ACC112 (cell line): ENCODE measurements at regions not wholly inside any gene's neighbourhood (a gene's known extent, or its start where the extent isn't known, plus 50 kb on each side); places are given as distances from the start of the nearest gene placed in this dataset.

Source experiments
- H2AFZ ChIP-seq: fragments of 200-600 bp; sonication (generic); one replicate; pipeline ENCODE4 v1.6.0; 2017; ENCODE audit warnings: antibody characterized with exemption, low read length; ENCODE audit not compliant: unreplicated experiment
- H3K27ac ChIP-seq: fragments of 200-600 bp; sonication (generic); 2 replicates; pipeline ENCODE4 v1.5.1; 2014; ENCODE audit warnings: low read depth, mild to moderate bottlenecking, antibody characterized with exemption, low read length, moderate library complexity
- H3K27me3 ChIP-seq: fragments of 200-600 bp; sonication (generic); 2 replicates; pipeline ENCODE4 v1.6.1; 2014; ENCODE audit warnings: mild to moderate bottlenecking, antibody characterized with exemption, low read length, moderate library complexity, mixed read lengths; ENCODE audit not compliant: insufficient read depth
- H3K36me3 ChIP-seq: fragments of 200-600 bp; sonication (generic); 2 replicates; pipeline ENCODE4 v1.6.1; 2016; ENCODE audit warnings: mild to moderate bottlenecking, antibody characterized with exemption, low read length, moderate library complexity, mixed read lengths; ENCODE audit not compliant: insufficient read depth
- H3K4me1 ChIP-seq: fragments of 200-600 bp; sonication (generic); one replicate; pipeline ENCODE4 v1.6.1; 2016; ENCODE audit warnings: low read length, mixed read lengths; ENCODE audit not compliant: insufficient read depth, unreplicated experiment, control insufficient read depth
- H3K4me3 ChIP-seq: fragments of 200-600 bp; sonication (generic); 2 replicates; pipeline ENCODE4 v1.5.1; 2014; ENCODE audit warnings: mild to moderate bottlenecking, low read depth, low read length
- H3K79me2 ChIP-seq: fragments of 200-600 bp; sonication (generic); one replicate; pipeline ENCODE4 v1.6.0; 2016; ENCODE audit warnings: low read length; ENCODE audit not compliant: control insufficient read depth, unreplicated experiment, insufficient read depth

DNA sequence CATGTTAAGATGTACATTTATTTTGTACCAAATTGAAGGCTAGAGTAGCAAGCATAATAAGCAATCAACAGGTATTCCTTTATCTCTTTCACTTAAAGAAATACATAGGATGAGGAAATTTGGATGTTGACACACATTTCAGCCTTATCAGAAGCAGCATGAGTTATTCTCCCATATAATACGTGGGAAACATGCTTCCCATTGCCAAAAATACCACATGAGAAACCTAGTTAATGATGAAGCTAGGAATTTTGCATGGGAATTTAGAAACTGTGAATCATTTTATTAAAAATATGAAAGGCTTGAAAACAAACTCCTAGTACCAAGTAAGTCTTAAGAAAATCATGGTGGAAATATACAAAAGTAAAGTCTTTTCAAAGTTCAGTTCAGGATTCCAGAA, 751.8 kb downstream of the TSN start:
- H2AFZ ChIP-seq: no peak overlapping the region
- H3K4me3 ChIP-seq: no peak overlapping the region
- no peak overlapping the region for H3K27ac ChIP-seq
- no peaks in the 10 kb centered on the region for H3K36me3 ChIP-seq
- H3K4me1 ChIP-seq: no peaks in the 10 kb centered on the region
- no peaks in the 10 kb centered on the region for H3K27me3 ChIP-seq
- H3K79me2 ChIP-seq: no peaks in the 10 kb centered on the region

DNA sequence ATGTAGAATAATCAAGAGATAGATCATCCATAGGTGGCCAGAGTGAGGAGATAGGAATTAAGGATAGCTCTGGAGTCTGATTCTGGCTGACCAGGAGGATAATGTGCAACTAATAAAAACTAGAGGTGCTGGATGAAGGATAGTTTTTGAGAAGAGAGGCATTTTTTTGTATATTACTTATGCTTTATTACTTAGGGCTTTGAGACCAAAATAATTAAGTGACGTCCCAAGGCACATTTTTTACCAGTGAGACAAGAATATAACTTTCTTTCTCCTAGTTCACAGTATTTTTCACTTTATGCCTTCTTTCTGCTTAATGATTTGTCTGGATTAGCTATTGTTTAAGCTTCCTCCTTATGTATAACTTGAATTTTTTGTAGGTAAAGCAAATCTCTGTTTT, 756.6 kb downstream of the TSN start:
- no peaks in the 10 kb centered on the region for H3K27me3 ChIP-seq
- H3K4me1 ChIP-seq: no peaks in the 10 kb centered on the region
- H3K79me2 ChIP-seq: no peaks in the 10 kb centered on the region
- H3K27ac ChIP-seq: no peak overlapping the region
- H2AFZ ChIP-seq: no peak overlapping the region
- H3K36me3 ChIP-seq: no peaks in the 10 kb centered on the region
- H3K4me3 ChIP-seq: no peak overlapping the region

DNA sequence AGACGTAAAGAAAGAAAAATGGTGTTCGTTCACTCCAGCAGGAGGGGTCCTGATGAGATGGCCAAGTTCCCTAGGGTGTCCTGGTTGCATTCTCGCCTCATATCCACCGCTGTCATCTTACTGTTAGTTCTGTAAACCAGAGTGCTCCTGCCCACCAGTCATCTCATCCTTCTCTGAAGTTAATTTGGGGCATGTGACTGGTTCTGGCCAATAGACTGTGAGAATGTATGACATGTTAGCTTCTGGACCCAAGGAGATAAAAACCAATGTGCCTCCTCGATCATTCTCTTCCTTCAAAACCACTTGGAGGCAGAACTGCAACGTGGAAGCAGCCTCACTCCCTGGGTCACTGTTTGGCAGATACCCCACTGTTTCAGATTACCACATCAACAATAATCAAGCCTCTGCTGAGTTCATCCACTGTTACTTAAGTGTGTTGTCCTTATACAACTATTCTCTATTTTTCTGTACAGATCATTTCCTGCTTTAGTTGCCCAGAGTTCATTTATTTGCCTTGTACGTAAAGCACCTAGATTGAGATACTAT, 759.1 kb downstream of the TSN start:
- H3K4me3 ChIP-seq: no peak overlapping the region
- H3K4me1 ChIP-seq: no peaks in the 10 kb centered on the region
- H3K79me2 ChIP-seq: no peaks in the 10 kb centered on the region
- H2AFZ ChIP-seq: no peak overlapping the region
- no peak overlapping the region for H3K27ac ChIP-seq
- no peaks in the 10 kb centered on the region for H3K36me3 ChIP-seq
- H3K27me3 ChIP-seq: no peaks in the 10 kb centered on the region

DNA sequence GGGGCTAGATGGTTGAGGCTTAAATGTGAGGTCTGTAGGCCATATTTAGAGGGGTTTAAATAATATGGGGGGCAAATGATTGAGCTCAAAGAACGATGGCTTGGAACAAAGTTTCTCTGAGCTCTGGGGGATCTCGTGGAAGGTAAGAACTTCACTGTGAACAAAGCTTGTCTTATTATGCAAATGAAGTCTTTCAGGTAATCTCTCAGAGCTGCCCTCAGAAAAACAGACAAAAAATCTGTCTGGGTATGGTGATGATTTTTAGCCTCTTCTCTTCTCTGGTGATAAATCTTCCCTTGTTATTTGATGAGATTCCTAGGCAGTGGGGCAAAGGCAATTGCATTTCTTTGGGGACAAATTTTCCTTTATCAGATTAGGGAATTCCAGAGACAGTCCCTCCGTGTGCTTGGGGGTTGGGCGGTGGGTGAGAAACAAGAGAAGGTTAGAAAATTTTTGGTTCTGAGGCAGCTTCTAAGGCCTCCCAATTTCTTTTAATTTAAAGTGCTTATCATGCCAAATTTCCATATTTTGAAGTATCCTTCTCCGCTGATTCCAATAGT, 760.4 kb downstream of the TSN start:
- H3K27me3 ChIP-seq: no peaks in the 10 kb centered on the region
- H3K79me2 ChIP-seq: no peaks in the 10 kb centered on the region
- H3K4me1 ChIP-seq: no peaks in the 10 kb centered on the region
- no peak overlapping the region for H3K27ac ChIP-seq
- no peak overlapping the region for H3K4me3 ChIP-seq
- no peaks in the 10 kb centered on the region for H3K36me3 ChIP-seq
- no peak overlapping the region for H2AFZ ChIP-seq

DNA sequence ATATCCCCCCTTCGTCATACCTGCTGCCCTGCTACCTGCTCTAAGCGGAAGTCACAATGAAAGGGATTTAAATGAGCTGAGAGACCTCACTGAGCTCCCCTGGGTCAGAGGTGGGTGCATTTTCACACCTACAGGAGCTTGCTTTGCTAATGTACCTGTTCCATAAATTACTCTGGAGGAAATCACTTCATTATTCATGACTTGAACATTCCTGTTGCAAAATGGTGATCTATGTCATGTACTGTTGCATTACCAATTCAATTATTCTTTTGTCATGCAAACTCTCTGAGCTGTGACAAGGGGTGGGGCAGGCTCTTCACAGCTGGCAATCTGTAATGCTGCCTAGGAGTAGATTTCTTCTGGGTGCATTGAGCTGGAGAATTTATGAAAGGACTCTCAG, 761.3 kb downstream of the TSN start:
- no peak overlapping the region for H3K27ac ChIP-seq
- H3K4me3 ChIP-seq: no peak overlapping the region
- H3K36me3 ChIP-seq: no peaks in the 10 kb centered on the region
- H3K79me2 ChIP-seq: no peaks in the 10 kb centered on the region
- H3K27me3 ChIP-seq: no peaks in the 10 kb centered on the region
- no peaks in the 10 kb centered on the region for H3K4me1 ChIP-seq
- H2AFZ ChIP-seq: no peak overlapping the region

DNA sequence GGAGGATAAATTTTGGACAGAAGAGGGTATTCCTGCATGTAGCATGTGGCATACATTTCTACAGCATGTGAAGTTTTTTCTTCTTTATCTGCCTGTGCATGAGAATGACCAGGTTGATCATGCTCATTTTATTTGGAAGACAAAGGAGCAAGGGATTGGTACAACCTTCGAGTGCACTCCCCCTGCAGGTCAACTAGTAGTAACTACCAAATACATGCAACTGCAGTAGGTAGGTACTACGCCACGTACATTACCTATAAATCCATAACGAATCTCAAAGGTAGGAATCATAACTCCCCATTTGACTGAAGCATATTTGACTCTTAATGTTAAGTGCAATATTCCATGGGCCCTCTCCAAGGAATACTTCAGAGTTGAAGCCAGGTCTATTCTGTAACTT, 763.9 kb downstream of the TSN start:
- H3K79me2 ChIP-seq: no peaks in the 10 kb centered on the region
- H2AFZ ChIP-seq: no peak overlapping the region
- H3K27ac ChIP-seq: no peak overlapping the region
- H3K36me3 ChIP-seq: no peaks in the 10 kb centered on the region
- no peak overlapping the region for H3K4me3 ChIP-seq
- H3K4me1 ChIP-seq: no peaks in the 10 kb centered on the region
- no peaks in the 10 kb centered on the region for H3K27me3 ChIP-seq

DNA sequence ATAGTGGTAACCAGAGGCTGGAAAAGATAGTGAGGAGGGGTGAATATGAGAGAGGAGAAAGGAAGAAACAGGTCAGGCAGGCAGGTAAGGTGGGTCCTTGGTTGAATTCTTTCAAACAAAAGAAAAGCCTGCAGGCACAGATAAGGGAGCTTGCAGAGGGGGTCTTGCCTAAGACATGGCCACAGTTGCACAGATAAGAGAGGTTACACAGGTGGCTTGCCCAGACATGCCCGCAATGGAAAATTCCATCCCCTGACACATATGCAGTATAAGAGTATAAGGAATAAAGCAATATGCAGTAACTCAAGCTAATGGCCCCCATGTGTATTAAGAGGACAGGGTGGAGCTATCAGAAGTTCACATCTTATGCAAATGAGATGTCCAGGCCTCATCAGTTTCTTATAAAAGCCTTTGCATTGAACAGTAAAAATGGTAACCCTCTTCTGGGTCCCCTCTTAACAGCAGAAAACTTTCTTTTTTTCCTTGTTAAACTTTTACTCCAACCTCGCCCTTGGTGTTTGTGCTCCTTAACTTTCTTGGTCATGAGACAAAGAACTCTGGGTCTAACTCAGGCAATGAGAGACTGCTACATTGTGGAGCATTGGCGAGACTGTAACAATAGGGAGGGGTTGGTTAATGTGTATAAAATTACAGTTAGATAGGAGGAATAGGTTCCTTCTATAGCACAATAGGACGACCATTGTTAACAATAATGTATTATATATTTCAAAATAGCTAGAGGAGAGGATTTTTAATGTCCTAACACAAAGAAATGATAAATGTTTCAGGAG, 764.6 kb downstream of the TSN start:
- no peaks in the 10 kb centered on the region for H3K79me2 ChIP-seq
- no peak overlapping the region for H3K4me3 ChIP-seq
- no peaks in the 10 kb centered on the region for H3K4me1 ChIP-seq
- H2AFZ ChIP-seq: no peak overlapping the region
- no peaks in the 10 kb centered on the region for H3K27me3 ChIP-seq
- no peak overlapping the region for H3K27ac ChIP-seq
- no peaks in the 10 kb centered on the region for H3K36me3 ChIP-seq

DNA sequence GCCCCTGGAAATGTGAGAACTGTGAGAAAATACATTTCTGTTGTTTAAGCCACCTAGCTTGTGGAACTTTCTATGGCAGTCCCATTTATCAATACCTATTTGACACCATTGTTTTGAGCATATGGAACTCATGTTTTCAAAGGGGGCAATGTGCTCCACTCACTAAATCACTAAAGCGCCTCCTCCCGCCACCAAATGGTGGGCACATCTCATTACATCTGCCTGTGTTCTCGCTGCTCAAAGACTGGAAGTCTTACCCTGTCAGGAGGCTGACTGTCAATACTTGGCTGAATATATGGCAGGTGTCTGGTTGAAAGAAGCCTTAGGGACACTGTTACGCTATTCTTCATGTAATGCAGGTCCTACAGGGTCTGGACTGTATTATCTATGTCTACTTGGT, 767.7 kb downstream of the TSN start:
- H3K4me3 ChIP-seq: no peak overlapping the region
- no peak overlapping the region for H2AFZ ChIP-seq
- H3K4me1 ChIP-seq: no peaks in the 10 kb centered on the region

DNA sequence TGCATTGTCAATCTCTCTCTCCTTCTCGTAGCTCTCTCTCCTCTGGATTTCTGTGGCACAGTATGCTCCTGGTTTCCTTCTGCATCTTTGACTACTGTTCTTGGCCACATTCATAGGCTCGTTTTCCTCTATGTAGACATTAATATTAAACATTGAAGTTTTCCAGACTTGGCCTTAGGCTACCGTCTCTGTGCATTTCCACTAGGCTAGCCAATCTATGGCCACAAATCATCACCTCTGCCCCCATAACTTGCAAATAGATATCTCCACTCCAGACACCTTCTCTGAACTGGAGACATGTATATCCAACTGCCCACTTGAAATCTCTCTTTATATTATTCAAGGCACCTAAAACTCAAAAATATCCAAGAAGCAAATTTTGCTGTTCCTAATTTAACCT, 768.5 kb downstream of the TSN start:
- Histone ChIP-seq H3K27ac (no peak overlapping the region), H3K79me2 (no peaks in the 10 kb centered on the region), H3K27me3 (no peaks in the 10 kb centered on the region), H3K4me1 (no peaks in the 10 kb centered on the region), H3K36me3 (no peaks in the 10 kb centered on the region), H3K4me3 (no peak overlapping the region), H2AFZ (no peak overlapping the region)

More for the DNA sequence above, 767.7 kb downstream of the TSN start:
- Histone ChIP-seq H3K79me2 (no peaks in the 10 kb centered on the region), H3K27ac (no peak overlapping the region), H3K27me3 (no peaks in the 10 kb centered on the region), H3K36me3 (no peaks in the 10 kb centered on the region)

DNA sequence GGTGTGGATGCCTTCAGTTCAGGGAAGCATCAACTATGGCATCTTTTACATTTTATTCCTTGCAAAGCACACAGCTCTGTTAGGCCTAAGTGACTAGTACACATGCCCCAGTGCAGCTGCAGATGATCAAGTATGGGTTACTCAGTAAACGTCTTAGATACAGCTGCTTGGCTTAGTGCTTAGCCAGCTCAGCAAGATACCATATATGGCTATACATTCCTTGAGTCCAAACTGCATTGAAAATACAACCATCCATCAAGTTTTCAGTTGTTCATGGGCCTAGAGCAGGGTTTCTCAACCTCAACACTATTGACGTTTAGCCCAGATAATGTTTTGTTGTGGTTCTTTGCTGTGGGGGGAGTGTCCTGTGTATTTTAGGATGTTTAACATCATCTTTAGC, 769.9 kb downstream of the TSN start:
- no peak overlapping the region for H3K4me3 ChIP-seq
- no peak overlapping the region for H3K27ac ChIP-seq
- H2AFZ ChIP-seq: no peak overlapping the region
- H3K27me3 ChIP-seq: no peaks in the 10 kb centered on the region
- H3K36me3 ChIP-seq: no peaks in the 10 kb centered on the region
- no peaks in the 10 kb centered on the region for H3K4me1 ChIP-seq
- H3K79me2 ChIP-seq: no peaks in the 10 kb centered on the region

DNA sequence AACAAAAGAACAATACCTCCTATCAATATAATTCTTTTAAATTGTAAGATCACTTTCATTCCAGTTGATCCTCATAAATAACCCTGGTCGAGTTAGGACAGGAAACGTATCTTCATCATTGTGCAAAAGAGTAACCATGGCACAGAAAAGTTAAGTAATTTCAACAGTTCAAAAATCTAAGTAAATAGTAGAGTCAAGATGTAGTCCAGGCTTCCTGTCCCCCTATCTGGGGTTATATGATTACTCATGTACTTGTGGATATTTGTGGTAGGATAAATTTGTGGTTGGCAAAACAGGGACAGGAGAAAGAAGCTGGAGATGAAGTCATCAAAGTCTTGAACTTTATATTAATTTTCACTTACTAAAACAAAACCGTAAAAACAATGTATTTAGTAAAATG, 772.6 kb downstream of the TSN start:
- Histone ChIP-seq H2AFZ (no peak overlapping the region), H3K4me1 (no peaks in the 10 kb centered on the region), H3K27me3 (no peaks in the 10 kb centered on the region), H3K79me2 (no peaks in the 10 kb centered on the region), H3K4me3 (no peak overlapping the region), H3K36me3 (no peaks in the 10 kb centered on the region), H3K27ac (no peak overlapping the region)
